ENCODE measurements at regions not wholly inside any gene's neighbourhood (a gene's known extent, or its start where the extent isn't known, plus 50 kb on each side); places are given as distances from the start of the nearest gene placed in this dataset.

DNA sequence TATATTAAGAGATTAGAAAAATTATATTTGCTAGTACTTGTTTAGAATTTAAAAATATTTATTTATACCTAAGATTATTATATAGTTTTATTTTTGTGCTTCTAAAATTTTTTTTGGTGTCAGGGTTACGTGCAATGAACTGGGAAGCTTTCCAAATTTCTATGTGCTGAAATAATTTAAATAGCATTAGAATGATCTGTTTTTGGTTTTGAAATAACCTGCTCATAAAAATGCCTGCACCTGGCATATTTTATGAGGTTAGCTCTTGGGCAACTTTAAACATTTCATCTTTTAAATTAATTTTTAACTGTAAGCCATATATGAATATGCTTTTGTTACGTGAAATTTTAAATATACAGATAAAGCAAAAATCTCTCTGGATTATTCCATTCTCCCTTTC lies 482.5 kb downstream of the GLRX3 start:
- no peak for DNase-seq

DNA sequence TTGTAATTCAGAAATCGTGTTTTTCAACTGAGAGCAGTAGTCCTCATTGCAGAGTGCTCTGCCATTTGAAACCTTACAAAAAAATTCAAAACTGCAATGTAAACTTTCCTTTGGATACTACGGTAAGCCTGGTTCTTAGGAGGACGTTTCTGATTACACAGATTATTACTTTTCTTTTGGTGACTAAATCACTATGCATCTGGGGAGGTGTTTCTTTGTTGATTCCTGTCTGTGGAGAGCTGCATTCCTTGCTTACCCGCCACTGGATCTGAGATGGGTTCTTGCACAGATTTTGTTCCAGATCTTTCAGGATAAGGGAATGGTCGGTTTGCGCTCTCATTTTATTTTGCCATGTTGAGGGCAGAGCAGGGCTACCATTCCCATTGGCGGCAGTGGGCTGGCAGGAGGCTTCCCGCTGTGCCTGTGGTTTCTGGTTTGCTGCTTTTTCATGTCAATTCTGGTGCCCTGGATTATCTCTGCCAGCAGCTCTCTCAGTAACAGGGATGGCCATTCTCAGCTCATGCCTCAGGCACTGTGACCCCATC lies 485.1 kb downstream of the GLRX3 start:
- DNase-seq = no peak

DNA sequence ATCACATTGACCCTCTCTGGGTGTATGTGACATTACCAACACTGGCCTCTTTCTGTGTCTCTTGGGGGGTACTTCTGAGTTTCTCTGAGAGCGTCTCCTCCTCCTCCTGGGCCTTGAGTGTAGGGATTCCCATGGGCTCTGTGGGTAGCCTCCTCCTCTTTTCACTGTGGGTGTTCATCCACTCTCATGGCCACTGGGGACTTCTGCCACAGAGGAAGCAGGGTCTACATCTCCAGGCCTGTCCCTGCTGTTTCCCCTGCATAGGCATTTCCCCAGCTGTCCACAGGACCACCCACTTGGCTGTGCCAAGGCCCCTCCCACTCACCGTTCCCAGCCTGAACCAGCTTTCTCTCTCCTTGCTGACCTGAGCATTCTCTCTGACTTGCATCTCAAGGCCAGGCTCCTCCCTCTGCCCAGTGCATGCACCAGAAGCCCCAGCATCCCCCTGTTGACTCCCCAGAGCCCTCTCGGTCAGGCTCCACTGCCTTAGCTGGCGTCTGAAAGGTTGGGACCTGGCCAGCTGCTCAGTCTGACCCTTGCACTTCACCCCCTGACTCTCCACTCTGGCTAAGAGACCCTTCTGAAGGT lies 487.6 kb downstream of the GLRX3 start:
- no peak for DNase-seq

DNA sequence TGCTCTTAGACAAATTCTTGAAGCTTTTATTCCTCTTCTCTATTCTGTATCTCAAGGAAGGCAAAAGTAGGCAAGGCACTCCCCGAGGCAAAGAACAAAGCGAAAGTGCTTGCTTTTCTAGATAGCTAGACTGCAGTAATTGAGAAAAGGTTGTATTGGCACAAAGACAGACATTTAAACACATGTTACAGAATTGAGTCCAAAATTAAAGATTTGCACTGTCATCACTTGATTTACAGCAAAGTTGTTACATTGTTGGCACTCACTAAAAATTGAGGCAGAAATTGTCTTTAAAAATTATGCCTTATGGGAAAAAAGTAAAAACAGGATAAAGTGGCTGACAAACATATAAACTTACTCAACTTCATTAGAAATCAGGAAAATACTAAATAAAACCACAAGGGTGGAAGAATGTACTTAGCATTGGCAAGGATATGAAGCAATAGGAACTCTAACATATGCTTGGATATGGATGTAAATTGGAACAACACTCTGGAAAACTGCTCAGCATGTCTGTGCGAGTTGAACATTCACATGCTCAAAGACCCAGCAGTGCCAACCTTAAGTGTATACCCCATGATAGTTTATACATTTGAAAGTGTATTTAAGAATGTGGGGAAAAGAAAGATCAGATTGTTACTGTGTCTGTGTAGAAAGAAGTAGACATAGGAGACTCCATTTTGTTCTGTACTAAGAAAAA lies 491.3 kb downstream of the GLRX3 start:
- no peak for DNase-seq

DNA sequence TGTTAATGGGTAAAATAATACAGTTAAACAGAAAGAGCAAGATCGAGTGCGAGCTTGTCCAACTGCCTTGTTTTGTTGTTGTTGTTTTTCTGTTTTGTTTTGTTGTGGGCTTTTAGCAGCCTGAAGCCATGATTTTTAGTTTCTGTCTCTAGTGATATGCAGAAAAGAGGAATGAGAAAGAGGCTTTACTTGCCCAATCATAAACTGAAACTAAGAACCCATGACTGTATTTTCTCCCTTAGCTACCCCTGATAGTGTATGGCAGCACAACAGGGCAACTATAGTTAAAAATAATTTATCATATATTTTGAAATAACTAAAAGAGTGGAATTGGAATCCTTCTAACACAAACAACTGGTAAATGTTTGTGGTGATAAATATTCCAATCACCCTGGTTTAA lies 493.9 kb downstream of the GLRX3 start:
- DNase-seq = no peak

DNA sequence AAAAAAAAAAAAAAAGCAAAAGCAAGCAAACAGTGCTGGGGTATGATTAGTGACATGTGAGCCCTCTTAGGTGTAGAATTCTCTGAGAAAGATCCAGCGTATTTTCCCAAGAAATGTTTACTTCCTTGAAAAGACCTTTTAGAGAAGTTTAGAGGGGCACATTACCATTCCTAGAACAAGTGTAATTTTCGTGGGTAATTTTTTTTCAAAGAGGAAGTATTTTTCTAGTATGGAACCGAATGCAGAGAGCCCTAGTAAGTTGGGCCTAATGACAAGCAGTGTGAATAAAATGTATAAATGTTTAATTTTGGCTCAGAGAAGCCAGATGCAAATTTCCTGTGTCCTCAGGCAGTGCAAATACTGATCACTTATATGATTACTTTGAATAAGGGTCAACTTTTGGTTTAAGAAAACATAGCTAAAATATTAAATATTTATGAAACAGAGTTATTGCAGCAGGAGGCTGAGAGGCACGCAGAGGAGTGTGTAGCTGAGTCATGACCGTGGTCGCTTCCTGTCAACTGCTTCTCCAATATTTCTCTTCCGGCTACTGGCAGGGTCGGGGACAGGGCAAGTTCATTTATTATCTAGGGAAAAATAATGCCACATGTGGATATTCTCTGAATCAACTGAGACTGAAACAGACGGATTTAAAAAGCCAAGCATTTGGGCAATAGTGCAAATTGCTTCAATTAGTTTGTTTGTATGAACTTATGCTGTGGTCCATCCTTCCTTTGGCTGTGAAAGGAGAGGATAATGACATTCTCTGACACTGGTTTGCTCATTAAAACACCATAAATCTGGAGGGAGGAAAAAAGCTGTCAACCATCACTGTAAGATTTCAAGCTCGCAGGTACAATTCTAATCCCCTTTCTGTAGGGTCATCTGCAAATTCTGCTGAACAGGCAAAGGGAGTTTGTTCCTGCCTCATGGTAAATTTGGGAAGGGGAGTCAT lies 495.2 kb downstream of the GLRX3 start:
- DNase-seq = peak; percentile 2

DNA sequence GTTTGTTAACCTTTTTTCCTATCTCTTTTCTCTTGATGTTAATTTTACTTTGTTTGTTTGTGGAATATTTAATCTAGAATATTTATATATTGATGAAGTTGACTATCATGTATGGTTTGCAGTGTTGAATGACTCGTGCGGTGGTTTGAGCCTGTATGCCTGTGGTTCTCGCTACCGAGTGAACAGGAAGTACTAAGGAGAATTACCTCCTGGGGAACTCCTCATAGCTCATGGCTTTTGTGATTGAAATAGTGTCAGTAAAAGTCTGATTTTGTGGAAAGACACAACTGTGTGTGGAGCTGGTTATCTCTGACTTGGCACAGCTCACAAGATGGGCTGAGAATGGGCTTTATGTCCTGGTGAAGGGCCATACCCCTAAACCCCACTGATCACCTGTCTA lies 498.6 kb downstream of the GLRX3 start:
- no peak for DNase-seq

DNA sequence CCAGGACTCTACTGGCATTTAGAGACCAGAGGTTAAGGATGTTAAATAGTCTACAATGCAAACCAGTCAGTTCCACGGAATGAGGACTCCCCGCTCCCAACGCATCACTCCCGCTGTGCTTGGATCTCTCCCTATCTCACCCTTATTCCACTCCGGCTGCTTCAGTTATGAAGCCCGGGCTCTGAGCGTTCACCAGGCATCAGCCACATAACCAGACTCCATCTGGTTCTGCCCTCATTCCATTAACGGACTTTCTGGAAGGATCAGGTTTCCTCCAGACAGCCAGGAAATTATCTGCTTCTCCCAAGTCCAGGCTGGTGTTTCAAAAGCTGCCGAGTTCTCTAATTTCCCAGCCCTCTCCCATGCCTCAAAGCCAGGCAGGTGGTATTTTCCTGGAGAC lies 499.3 kb downstream of the GLRX3 start:
- DNase-seq = no peak

DNA sequence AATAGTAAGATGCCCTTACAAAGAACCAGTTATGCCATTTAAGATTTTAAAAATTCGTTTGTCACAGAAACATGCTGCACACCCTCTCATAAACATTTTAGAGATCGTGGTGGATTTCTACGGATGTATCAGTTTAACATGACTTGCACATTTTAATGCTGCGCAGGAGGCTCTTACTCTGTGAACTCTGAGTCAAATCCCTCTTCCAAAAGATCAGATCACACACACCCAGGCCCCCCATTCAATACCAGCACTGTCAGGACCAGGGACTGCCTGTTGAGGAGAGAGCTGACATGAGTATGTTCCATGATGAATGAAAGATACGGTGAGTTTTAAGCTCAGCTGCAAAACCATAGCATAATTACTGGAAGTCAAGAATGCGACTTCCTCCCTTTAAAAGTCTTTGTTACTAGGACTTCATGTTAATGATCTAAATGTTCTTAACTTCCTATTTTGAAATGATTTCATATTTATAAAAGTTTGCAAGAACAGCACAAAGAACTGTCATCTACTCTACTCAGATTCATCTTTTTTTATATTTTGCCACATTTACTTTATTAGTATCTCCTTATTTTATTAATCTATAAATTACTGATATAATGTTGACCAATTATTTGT lies 500.2 kb downstream of the GLRX3 start:
- no peak for DNase-seq

DNA sequence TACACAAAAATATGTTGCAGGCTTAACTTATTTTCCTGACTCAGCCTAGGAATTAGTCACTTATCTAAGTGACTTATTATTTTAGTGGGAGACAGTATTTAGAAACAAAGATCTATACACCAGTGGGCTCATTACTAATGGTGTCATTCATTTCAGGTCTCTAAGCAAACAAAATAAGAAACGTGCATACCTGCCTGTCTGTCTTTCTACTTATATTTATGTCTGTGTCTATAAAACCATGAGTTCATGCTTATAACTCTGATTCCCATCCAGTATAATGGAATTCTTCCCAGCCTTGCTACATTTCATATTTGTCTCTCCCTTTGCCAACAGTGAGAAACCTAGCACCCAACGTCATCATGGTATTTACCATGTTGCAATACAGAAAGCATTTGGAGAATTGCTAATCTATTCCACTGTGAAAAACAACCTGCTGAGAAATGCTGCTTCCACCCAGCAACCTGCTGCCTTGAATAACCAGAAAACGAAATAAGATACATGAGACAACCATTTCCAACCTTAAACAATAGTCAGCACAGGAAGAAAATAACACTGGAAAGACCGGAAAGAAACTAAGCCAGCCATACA lies 501.0 kb downstream of the GLRX3 start:
- DNase-seq = no peak

DNA sequence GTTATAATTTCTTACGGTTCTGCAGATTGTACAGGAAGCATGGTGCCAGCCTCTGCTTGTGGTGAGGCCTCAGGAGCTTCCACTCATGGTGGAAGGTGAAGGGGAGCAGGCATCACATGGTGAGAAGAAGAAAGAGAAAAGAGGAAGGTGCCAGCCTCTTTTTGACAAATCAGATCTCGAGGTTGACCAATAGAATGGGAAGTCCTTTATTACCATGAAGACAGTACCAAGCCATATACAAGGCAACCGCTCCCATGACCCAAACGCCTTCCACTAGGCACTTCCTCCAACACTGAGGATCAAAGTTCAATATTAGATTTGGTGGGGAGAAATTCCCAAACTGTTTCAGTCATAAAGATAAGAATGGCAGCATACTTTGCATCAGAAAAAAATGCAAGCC lies 502.8 kb downstream of the GLRX3 start:
- no peak for DNase-seq

DNA sequence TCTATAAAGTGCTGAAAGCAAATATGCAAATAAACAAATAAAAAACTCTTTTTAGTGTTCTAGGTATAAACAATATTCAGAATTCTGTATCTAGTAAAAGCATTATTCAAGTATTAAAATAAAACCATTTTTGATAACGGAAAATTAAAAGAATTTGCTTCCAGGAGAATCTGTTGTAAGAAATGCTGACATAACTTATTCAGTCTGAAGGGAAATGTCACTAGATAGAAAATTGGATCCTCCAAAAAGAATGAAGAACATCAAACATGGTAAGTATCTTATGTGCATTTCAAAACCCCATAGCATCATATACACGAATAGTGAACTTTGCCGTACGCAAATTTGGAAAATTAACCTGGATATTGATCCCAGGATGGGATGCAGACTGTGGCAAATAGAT lies 506.7 kb downstream of the GLRX3 start:
- no peak for DNase-seq

DNA sequence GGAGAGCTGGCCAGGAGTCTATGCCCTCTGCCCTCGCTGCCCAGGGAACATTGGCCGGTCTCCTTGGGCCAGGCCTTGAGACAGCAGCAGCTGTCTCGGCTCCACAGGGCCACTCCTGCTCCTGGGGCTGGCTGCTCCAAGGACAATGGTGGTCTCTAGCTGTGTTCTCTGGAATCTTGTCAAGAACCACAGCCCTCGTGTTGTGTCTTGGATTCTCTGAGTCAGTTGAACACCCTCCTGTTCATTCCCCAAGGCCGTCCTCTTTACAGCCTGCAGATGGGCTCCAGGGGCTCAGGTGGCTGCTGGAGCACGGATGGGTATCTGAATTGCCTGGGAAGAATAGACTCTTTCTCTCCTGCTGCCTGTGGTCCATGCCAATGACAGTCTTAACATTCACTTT lies 511.1 kb downstream of the GLRX3 start:
- DNase-seq = no peak

DNA sequence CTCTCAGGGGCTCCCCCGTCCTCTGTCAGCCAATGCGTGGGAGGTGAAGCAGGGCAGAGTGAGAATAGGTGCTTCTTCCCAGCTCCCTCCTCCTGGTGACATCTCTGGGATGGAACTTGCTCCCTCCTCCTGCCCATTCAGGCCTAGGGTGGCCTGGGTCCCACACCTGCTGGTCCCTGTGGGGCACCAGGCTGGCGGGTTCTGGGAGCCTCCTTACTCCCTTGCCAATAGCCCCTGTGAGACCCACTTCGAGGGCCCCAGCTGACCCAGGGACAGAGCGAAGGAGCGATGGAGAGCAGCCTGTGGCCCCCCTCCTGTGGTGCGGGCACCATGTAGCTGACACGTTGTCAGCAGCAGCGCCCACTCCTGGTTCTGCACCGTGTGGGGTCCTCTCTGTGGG lies 512.6 kb downstream of the GLRX3 start:
- DNase-seq = no peak

DNA sequence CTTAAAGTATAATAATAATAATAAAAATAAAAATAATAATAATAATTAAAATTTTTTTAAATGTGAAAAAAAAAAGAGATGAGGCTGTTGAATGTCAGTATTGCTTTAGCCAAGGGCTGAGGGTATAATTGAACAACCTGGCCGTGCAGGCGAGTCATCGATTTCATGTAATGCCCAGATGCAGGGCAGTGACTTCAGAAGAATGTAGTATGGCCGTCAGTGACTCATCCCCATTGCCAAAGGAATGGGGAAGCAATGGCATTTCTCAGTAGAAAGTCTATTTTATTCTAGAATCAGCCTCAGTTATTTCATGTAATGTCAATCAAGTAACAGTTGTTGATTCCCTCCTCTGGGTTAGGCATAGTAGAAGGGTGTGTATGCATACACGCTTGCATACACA lies 516.4 kb downstream of the GLRX3 start:
- no peak for DNase-seq

DNA sequence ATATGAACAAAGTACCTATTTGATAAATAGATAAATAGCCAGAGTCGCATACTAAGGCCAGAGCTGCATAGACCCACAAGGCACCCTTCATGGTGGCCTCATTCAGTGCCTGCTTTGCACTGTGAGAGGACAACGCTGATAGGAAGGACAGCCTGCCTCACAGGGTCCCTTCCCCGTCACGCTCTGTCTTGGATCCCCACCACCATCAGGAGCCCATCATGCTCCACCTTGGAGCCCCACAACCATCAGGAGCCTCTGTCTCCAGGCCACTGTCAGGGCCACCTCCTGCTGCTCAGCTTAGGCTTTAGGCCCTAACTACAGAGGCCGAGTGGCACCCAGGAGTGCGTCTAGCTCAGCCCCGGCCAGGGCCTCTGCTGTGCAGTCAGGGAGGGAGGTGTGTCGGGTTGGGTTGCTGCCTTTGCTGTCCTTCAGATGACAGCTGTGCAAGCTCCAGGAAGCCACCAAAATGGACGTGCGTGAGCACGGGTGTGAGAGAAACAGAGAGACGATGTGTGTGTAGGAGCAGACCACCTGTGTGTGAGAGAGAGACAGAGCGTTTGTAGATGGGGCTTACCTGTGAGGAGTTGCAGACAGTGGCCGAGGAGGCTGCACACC lies 516.9 kb downstream of the GLRX3 start:
- DNase-seq = no peak

DNA sequence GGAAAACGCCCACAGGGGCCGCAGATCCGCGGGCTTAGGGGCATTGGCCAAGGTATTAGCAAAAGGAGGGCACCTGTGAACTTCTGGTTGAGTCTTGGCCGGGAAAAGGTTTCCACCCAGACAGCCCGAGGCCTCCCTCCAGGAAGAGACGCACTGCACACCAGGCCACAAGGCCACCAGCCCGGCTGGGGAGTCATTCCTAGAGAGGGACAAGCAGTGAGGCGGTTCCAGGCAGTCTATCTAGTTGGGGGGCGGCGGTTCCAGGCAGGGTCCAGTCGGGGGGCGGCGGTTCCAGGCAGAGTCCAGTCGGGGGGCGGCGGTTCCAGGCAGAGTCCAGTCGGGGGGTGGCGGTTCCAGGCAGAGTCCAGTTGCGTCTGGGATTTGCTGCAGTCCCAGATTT lies 518.5 kb downstream of the GLRX3 start:
- DNase-seq = no peak

DNA sequence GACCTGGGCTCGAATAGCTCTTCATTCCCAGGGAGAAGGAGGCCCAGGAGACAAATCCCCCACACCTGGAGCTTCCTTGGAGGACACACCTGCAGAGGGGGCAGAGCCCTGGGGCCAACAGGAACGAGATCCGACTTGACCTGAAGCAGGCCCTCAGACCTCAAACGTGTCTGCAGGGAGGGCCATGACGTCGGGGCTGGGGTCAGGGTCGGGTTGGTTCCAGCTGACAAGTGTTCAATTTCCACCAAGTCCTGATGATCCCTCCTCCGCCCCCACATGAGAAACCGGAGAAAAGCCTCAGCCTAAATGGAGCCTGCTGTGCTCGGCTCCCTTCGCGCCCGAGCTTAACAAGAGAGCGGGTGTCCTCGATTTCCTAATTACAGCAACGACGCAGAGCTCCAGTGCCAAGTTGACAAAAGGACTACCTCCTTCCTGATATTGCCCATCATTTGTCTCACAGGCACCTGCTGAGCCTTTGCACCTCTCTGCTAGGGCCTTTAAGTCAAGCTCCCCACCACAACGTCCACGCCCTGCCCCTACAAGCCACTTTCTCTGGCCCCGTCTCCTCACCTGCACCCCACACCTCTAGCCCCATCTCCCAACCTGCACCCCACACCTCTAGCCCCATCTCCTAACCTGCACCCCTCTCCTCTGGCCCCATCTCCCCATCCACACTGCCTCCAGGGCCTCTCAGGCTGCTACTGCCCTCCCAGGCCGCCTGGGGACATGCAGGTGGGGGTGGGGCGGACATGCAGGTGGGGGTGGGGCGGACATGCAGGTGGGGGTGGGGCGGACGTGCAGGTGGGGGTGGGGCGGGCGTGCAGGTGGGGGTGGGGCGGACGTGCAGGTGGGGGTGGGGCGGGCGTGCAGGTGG lies 519.4 kb downstream of the GLRX3 start:
- DNase-seq = no peak

DNA sequence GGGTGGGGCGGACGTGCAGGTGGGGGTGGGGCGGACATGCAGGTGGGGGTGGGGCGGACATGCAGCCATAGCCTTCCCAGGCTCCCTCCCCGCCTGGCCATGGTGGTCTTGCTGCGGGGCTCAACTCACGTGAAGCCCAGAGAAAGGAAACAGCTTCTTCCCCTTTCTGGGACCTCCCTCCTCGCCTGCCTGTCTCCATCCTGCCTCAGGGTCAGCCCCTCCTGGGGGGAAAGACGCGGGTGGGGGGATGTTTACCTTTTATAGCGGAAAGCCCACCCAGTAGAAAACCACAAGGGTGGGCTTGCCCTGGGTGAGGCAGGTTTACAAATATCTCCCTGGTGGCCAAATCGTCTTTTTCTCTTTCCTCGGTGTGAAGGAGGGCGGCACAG lies 520.0 kb downstream of the GLRX3 start:
- no peak for DNase-seq

DNA sequence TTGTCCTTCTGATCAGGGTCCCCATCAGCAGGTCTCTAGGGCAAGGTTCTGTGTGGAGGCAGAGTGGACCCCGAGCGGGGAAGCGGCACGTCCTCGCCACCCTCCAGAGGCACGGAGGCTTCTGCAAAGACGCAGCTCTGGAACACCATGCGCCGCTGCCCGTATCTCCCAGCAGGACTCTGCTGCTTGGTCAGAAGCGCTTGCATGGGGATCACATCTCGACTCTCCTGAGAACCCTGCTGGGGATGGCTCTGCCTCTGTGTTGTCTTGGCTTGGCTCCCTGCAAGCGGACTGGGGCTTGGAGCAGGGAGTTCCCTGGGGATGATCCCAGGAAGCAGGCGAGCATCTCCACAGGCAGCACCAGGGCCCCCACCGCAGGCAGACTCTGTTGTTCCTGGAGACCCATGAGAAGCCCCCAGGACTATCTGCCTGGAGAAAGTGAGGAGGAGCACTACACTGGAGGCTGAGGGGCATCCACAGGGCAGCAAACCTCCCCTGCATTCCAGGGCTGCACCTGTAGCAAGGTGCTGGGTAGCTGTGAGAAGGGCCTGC lies 520.5 kb downstream of the GLRX3 start:
- DNase-seq = no peak

Data from muscle of arm (tissue), 1 donor.